ENCODE measurements at regions not wholly inside any gene's neighbourhood (a gene's known extent, or its start where the extent isn't known, plus 50 kb on each side); places are given as distances from the start of the nearest gene placed in this dataset.

DNA sequence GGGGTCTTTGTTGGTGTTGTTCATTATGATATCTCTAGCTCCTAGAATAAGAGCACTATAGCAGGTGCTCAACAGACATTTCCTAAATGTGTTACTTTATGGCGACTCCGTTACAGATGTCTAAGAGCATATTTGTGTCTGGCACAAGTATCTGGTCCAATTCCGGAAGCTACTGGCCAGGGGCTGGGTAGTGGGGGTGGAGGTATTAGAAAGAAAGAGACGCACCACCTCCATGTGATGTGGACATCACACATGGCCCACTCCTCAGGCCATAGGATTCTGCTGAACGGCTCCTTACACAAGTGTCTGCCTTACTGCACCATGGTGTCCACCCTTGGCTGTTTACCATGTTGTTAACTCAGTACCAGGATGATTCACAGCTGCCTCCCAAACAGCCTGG, 296.8 kb upstream of the MKI67 start:
- TF ChIP-seq SIN3A (IDR thresholded peaks at IDR 0.05; ENCODE audit: low read depth) (no peak), ZNF274 (IDR thresholded peaks at IDR 0.05; ENCODE audit: low read depth, low read length) (no peak), SP1 (IDR thresholded peaks at IDR 0.05; ENCODE audit: low read depth) (no peak), REST (IDR thresholded peaks at IDR 0.05; ENCODE audit: low read depth) (no peak), CBX3 (IDR thresholded peaks at IDR 0.05; ENCODE audit: low read depth) (no peak), POLR2AphosphoS5 (IDR thresholded peaks at IDR 0.05; ENCODE audit: low read depth, low read length) (no peak), POLR2A (IDR thresholded peaks at IDR 0.05; ENCODE audit: borderline replicate concordance, extremely low read depth, insufficient read depth, insufficient read length) (no peak), RAD21 (IDR thresholded peaks at IDR 0.05; ENCODE audit: low read depth) (no peak)
- TF ChIP-seq, protein P1, sequence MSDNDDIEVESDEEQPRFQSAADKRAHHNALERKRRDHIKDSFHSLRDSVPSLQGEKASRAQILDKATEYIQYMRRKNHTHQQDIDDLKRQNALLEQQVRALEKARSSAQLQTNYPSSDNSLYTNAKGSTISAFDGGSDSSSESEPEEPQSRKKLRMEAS (IDR thresholded peaks at IDR 0.05) = no peak
- TF ChIP-seq, protein P2, sequence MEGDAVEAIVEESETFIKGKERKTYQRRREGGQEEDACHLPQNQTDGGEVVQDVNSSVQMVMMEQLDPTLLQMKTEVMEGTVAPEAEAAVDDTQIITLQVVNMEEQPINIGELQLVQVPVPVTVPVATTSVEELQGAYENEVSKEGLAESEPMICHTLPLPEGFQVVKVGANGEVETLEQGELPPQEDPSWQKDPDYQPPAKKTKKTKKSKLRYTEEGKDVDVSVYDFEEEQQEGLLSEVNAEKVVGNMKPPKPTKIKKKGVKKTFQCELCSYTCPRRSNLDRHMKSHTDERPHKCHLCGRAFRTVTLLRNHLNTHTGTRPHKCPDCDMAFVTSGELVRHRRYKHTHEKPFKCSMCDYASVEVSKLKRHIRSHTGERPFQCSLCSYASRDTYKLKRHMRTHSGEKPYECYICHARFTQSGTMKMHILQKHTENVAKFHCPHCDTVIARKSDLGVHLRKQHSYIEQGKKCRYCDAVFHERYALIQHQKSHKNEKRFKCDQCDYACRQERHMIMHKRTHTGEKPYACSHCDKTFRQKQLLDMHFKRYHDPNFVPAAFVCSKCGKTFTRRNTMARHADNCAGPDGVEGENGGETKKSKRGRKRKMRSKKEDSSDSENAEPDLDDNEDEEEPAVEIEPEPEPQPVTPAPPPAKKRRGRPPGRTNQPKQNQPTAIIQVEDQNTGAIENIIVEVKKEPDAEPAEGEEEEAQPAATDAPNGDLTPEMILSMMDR (IDR thresholded peaks at IDR 0.05 in 2 of 3, conservative IDR thresholded peaks at IDR 0.05 in 1 of 3; ENCODE audit: borderline replicate concordance in 1 of 3, insufficient read depth in 1 of 3, low read depth in 2 of 3, low read length in 2 of 3) = no peak
